ENCODE measurements at regions not wholly inside any gene's neighbourhood (a gene's known extent, or its start where the extent isn't known, plus 50 kb on each side); places are given as distances from the start of the nearest gene placed in this dataset.

GRCh38 chr4:43136752-43137151 is 244.2 kb downstream of the GRXCR1 start:
- Histone ChIP-seq H3K27ac (no peak overlapping the region), H3K9me3 (replicated peaks in 1 of 3) (no peaks in the 10 kb centered on the region), H3K4me1 (replicated peaks in 1 of 2) (no peaks in the 10 kb centered on the region), H3K36me3 (replicated peaks in 1 of 2) (no peaks in the 10 kb centered on the region), H3K27me3 (no peaks in the 10 kb centered on the region), H3K4me3 (no peak overlapping the region)
- 59 to 78% (median 76%) methylated on average over 1 of the region's 1 CpG for WGBS, 4 donors
- intact Hi-C loops (cut with DNase I) = loop anchor here in 1 of 2 donors (10.0 kb wide), 1 partner anchor 1498 kb away; no protein-coding TSS in a partner anchor
- DNase-seq = no peak
- no peak for TF ChIP-seq CTCF (IDR thresholded peaks at IDR 0.05)
- TF ChIP-seq POLR2A (IDR thresholded peaks at IDR 0.05) = no peak

GRCh38 chr4:43146198-43146597 is 253.7 kb downstream of the GRXCR1 start:
- H3K27ac ChIP-seq = no peak overlapping the region
- H3K27me3 ChIP-seq = no peaks in the 10 kb centered on the region
- no peaks in the 10 kb centered on the region for H3K9me3 ChIP-seq (replicated peaks in 1 of 3)
- no peaks in the 10 kb centered on the region for H3K4me1 ChIP-seq (replicated peaks in 1 of 2)
- no peak overlapping the region for H3K4me3 ChIP-seq
- H3K36me3 ChIP-seq (replicated peaks in 1 of 2) = no peaks in the 10 kb centered on the region
- intact Hi-C loops (cut with DNase I) = no loop called here
- TF ChIP-seq CTCF (IDR thresholded peaks at IDR 0.05) (no peak), POLR2A (IDR thresholded peaks at IDR 0.05) (no peak)
- no peak for DNase-seq
- WGBS, 4 donors = 41 to 57% (median 47%) methylated on average over 3 of the region's 3 CpGs

GRCh38 chr4:43148481-43148880 is 256.0 kb downstream of the GRXCR1 start:
- Histone ChIP-seq H3K9me3 (replicated peaks in 1 of 3) (no peaks in the 10 kb centered on the region), H3K36me3 (replicated peaks in 1 of 2) (no peaks in the 10 kb centered on the region), H3K27me3 (no peaks in the 10 kb centered on the region), H3K4me1 (replicated peaks in 1 of 2) (no peaks in the 10 kb centered on the region), H3K27ac (no peak overlapping the region), H3K4me3 (no peak overlapping the region)
- intact Hi-C loops (cut with DNase I) = no loop called here
- TF ChIP-seq POLR2A (IDR thresholded peaks at IDR 0.05) (no peak), CTCF (IDR thresholded peaks at IDR 0.05) (no peak)
- no peak for DNase-seq
- 82 to 93% (median 88%) methylated on average over 2 of the region's 2 CpGs for WGBS, 4 donors

GRCh38 chr4:43163101-43163792 is 270.7 kb downstream of the GRXCR1 start:
- H3K36me3 ChIP-seq (replicated peaks in 1 of 2) = no peaks in the 10 kb centered on the region
- no peak overlapping the region for H3K4me3 ChIP-seq
- DNase-seq = no peak
- intact Hi-C loops (cut with DNase I) = no loop called here
- H3K4me1 ChIP-seq (replicated peaks in 1 of 2) = no peaks in the 10 kb centered on the region
- no peak for TF ChIP-seq POLR2A (IDR thresholded peaks at IDR 0.05)
- TF ChIP-seq CTCF (IDR thresholded peaks at IDR 0.05) = no peak
- no peaks in the 10 kb centered on the region for H3K27me3 ChIP-seq
- WGBS, 4 donors = 65 to 70% (median 67%) methylated on average over 5 of the region's 5 CpGs
- H3K27ac ChIP-seq = no peak overlapping the region
- H3K9me3 ChIP-seq (replicated peaks in 1 of 3) = no peaks in the 10 kb centered on the region

Measured in adrenal gland (tissue), 9 donors.